NCI-H1048 (cell line): ENCODE measurements at regions not wholly inside any gene's neighbourhood (a gene's known extent, or its start where the extent isn't known, plus 50 kb on each side); places are given as distances from the start of the nearest gene placed in this dataset.
"Not testable (repeated sequence)": the region's sequence is repeated elsewhere in the genome, so short reads cannot be mapped to it uniquely, and the experiment has no call there.

Experiments
- DNase-seq: peaks from one replicate; lab custom pipeline; 2025; lab: John Stamatoyannopoulos, UW

DNA sequence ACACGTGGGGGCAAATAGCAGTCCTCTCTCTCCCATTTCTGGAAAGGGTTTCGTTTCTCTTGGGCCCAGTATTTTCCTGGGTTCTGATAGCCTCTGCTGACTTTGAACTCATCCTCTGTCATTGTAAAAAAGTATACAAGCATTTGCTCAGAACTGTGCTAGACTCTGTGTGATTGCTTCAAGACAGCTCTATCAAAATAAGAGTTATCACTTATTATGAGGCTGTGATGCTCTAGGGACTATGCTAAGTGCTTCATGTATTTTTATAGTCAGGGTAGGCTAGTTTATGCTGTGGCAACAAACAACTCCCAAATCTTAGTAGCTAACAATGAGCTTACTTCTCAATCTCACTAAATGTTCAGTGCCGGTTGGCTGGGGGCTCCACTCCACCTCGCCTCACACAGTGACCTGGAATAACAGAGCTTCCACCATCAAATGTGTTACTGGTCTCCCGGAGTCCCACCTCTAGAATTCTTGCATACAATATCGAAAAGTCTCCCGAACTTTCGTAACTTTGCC is 110.8 kb upstream of the CDC42EP3 start:
- DNase-seq: no peak

DNA sequence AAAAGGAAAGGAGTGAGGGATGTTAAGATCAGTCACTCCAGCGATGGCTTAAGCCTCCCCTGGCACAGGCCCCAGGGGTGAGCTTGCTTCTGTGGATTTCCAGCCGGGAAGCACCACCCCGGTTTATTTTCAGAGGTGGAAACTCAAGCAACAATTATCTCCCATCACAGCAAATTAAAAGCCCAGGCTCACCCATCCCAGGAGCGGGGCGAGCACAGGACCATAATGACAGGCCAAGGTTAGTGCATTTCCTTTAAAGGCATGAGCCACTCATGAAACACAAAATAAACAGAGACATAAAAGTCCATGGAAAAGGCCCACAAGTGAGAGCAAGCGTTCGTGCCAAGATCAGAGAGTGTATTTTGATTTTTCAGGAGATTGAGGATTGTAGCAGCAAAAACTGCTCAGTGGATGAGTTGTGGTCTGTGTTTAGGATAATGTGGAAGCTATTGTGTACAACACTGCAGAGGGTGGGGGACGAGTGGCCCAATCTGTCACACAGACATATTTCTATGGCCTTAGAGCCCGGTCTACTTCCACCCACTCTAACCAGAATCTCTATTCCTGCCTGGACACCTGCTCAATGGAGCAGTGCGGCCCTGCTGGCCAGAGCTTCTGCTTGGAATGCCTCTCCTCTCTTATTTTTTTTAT is 111.4 kb upstream of the CDC42EP3 start:
- DNase-seq: no peak

DNA sequence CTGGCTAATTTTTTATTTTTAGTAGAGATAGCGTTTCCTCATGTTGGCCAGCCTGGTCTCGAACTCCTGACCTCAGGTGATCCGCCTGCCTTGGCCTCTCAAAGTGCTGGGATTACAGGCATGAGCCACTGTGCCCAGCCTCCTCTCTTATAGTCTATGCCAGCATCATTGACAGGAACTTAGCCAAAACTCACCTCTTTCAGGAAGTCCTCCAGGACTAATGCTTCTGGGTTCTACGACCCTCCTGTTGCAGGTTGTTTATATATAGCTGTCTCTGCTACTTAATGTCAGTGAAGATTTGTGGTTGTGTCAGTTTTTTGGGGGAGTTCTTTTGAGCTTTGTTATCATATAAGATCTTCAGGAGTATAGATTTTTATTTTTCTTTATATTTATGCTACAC is 112.1 kb upstream of the CDC42EP3 start:
- DNase-seq: no peak

DNA sequence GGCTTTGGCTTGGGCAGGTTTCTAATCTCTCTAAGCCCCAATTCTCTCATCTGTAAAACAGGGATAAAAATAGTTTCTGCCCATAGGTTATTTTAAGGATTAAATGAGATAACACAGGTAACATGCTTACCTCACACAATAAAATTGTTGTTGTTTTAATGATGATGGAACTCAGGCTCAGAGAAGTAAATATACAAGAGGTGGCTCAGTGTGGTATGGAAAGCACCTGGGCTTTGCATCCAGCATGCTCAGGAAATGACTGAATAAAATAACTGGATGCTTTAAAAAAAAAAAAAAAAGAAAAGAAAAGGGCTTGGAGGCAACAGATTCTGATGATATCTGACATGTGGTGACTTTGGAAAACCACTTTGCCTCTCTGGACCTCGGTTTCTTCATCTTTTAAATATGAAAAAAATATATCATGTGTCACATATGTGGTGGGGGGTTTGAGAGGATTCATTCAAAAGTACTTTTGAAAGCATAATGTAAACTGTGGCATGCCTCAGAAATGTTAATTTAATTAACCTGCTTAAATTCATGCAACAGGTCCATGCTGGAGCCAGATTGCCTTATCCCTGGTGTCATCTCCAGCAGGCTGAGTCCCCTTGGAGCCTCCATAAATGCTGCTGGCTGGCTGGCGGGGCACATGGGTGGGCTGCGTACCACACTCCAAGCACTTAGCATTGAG is 112.8 kb upstream of the CDC42EP3 start:
- DNase-seq: no peak

DNA sequence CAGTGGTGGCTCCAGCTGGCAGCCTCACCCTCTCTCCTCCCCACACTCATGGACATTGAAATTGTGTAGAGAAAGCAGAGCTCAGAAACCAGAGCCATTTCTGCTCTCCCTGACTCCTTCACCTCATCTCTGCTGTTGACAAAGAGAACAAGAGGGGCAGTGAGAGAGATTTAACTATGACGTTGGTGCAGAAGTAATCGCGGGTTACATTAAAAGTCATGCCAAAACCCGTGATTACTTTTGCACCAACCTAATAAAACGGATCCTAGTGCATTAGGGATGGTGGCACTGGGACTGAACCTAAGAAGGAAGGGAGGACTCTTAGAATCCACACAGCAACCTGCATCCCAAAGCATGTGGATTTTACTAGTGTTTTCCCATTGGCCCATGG is 113.3 kb upstream of the CDC42EP3 start:
- no peak for DNase-seq

DNA sequence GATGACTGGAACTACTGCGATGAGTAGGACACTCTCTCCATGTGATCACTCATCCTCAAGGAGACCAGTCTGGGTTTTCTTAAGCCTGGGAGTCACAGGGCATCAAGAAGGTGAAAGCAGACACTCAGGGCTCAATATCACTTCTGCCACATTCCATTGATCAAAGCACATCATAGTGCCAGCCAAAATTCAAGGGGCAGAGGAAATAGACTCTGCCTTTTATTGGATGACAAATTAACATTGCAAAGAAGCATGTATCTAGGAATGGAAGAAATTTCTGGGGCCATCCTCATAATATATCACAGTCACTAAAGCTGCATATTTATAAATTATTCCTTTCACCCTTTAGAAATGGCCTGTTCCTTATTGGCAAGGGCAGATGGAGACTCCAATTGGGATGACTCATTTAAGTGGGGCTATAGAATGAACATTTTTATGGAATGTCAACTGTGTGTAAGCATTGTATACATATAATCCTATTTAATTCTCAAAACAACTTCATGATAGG is 114.8 kb upstream of the CDC42EP3 start:
- no peak for DNase-seq

DNA sequence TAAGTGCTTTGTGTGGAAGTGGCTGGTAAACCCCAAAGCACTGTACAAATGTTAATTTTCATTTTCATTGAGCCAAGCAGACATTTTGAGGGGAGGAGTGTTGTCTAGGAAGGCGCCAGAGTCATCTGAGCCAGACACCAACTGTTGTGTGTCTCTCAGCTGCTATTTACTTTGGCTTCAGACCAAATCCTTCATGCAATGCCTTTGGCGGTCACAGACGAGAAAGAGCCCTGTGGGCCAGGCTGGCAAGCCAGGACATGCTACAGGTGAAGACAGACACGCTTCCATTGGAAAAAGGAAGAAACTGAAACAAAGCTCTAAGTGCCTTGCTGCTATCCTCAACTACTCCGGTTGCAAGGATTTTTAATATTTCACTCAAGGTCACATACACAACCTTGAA is 115.4 kb upstream of the CDC42EP3 start:
- DNase-seq: no peak

DNA sequence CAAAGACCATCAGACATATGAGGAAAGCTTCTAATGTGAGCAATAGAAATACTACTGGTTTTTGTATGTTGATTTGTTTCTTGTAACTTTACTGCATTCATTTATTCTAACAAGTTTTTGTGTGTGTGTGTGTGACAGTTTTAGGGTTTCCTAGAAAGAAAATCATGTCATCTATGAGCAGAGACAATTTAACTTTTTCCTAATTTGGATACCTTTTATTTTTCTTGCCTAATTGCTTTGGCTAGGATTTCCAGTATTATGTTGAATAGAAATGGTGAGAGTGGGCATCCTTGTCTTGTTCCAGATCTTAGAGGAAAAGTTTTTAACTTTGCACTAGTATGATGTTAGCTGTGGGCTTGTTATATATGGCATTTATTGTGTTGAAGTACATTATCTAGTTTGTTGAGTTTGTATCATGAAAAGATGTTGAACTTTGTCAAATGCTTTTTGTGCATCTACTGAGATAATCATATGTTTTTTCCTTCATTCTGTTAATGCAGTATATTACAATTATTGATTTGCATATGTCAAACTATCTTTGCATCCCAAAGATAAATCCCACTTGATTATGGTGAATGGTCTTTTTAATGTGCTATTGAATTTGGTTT is 117.3 kb upstream of the CDC42EP3 start:
- DNase-seq: no peak

DNA sequence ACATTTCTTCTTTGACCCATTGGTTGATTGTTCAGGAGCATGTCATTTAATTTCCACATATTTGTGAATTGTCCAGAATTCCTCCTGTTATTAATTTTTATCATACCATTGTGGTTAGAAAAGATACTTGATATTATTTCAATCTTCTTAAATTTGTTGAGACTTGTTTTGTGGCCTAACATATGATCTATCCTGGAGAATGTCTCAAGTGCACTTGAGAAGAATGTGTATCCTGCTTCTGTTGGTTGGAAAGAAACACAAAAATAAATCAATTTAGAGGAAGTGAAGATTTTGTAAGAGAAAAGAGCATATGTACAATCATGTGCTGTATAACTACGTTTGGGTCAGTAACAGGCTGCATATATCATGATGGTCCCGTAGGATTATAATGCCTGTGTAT is 118.6 kb upstream of the CDC42EP3 start:
- DNase-seq: no peak

DNA sequence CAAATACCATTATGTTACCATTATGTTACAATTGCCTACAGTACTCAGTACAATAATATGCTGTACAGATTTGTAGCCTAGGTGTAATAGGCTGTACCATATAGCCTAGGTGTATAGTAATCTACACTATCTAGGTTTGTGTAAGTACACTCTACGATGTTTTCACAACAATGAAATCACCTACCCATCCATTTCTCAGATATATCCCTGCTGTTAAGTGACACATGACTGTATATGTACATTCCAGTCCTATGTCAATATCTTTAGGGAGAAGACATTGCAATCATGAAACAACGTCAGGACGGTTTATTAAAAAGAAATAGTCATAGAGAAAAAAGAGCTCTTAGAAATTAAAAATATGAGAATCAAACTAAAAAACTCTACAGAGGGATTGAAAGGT is 119.0 kb upstream of the CDC42EP3 start:
- no peak for DNase-seq

DNA sequence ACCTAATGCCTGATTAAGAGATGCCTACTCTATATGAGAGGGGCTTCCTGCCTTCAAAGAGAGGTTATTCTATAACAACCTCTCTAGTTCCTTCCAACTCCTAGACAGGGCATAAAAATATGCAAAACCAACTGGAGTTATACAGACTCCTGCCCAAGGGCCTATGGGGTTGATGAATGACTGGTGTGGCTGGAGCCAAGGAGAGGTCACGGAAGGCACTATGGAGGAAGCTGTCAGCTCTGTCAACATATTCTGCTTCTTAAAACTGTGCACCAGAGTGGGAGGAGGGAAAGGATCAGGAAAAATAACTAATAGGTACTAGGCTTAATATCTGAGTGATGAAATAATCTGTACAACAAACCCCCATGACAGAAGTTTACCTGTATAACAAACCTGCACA is 120.9 kb upstream of the CDC42EP3 start:
- DNase-seq: no peak

DNA sequence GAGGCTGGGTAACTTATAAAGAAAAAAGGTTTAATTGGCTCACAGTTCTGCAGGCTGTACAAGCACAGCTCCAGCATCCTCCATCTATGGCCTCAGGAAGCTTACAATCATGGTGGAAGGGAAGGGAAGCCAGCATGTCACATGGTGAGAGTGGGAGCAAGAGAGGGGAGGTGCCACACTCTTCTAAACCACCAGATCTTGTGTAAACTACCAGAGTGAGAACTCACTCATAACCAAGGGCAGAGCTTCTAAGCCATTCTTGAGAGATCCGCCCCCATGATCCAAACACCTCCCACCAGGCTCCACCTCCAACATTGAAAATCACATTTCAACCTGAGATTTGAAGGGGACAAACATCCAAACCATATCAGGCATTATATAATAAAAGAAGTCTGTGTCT is 121.6 kb upstream of the CDC42EP3 start:
- no peak for DNase-seq

DNA sequence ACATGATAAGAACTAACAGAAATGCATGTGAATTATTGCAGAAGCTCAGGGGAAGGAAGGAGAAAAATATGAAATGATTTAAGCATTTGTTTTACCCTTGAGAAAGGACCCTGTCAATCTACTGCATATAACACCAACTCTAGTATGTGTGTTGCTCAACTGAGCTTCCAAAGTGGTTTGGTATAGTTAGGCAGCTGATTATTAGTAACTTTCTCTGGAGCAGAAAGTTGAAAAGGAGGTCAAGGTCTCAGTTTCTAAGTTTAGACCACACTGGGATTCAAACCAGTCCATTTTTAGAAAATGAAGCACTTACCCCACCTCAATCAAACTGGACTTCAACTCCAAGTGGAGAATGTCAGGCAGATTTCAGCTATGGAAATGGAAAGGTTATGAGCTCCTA is 123.3 kb upstream of the CDC42EP3 start:
- DNase-seq: no peak

DNA sequence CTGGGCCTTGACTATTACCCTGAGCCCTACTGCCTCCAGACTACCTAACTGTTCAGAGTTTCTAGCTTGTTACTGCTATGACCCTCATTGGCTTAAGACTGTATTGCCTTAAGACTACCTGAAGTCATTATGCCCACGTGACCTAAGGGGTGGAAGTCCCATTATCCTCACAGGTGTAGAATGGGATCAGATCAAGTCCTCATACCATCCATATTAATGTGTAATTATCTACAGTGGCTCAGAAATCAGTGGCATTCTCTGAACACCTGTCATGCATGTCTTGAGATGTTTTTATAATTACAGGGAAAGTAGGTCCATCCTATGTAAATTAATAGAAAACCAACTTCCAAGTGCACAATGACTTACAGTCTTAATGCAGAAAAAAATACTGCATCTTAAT is 124.0 kb upstream of the CDC42EP3 start:
- no peak for DNase-seq

DNA sequence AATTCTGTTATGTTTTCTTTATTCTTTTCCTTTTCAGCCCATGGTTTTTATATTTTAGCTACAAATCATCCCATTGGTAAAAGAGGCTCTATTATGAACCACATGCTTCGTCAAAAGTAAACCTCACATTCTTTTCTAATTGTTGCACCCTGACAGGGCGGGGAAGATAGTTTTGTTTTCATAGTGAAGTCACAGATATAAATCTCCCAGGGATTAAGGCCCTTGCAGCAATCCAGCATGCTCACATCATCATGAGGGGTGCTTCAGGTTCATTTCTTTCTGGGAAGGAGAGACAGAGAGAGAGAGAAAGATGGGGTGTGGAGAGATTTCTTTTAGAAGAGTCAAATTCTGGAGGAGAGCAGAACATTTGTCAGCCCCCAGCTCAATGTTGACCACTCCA is 124.5 kb upstream of the CDC42EP3 start:
- peak; percentile 1 for DNase-seq

DNA sequence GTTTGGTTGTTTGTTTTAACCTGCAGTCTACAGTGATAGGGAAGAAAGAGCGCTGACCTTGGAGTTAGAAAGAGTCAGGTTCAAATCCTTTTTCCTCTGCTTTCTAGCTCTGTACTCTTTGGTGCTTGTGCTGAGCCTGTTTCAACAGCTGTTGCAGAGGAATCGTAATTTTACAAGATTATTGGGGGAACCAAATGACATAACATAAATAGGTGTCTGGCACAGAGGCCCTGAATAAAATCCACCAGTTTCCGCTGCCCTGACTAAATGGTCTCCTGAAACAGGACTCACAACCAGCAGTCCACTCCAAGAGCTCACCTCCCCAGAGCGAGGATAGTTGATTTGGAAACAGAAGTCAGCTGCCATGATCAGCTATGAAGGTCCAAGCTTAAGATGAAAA is 125.0 kb upstream of the CDC42EP3 start:
- no peak for DNase-seq

DNA sequence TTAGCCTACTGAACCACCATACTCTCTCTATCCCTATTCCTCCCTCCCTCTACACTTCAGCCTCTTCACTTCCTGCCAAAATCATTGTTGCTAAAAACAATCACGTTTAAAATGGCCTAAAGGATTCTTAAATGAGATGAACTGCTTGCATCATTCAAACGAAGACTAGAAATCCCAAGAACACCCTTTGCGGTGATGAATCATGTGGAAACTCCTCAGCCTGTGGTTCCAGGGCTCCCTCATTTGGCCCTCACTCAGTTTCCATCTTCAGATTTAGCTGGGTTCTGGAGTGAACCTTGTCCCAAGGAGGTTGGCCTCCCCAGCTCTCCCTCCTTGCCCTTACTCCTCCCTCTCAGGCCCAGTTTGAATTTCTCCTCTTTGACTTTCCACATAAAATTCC is 125.6 kb upstream of the CDC42EP3 start:
- no peak for DNase-seq

DNA sequence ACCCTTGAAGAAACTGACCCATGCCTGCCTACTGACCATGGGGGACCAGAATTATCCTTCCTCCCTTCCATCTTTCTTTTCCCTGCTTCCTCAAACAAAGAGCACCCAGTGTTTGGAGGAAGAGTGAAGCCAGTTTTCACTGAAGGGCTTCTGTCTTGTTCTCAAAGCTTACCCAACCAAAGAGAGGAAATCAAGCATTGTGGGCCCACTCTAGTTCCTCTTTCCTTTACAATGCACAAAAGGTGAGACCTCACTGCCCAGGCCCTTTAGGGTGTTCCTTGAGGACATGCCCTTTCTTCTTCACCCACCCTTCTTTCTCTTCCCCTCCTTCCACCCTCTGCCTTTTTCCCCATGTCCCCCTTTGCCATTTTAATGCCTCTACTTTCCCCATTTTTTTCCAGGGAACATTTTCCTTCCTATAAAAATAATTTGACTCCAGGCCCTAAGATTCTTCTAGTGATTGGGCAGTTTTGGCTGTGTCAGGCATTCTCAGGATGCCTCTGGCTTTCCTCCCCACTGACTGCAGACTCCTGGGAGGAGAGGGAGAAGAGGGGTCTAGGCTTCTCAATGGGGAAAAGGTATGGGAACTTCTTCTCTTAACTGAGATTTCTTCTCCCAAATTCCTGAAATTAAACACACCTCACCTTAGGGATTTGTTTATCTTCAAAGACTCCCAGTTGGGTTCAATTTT is 126.6 kb upstream of the RMDN2 start:
- no peak for DNase-seq

DNA sequence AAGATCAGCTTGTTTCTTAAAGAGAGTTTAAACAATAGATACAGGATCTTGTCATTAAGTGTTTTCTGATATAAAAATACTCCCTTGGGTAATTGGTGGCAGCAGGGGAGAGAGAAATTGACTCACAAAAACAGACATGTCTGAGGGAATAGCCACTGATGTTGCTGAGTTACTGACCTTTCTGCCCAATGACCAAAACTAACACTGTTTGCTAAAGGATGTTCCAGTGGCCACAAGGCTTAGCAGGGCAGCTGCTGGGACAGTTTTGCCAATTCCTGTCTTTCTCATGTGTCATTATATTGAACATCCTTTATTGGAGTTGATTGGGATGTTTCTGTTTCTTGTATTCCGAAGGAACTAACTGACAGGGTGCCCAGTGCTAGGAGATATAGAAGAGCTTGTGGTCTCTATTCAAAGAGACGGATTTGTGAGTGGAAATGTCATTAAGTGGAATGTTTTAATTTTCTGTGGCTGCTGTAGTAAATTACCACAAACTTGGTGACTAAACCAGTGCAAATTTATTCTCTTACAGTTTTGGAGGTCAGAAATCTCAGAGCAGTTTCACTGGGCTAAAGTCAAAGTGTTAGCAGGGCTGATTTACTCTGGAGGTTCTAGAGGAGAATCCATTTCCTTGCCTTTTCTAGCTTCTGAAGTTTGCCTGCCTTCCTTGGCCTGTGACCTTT is 124.8 kb upstream of the RMDN2 start:
- DNase-seq: no peak

DNA sequence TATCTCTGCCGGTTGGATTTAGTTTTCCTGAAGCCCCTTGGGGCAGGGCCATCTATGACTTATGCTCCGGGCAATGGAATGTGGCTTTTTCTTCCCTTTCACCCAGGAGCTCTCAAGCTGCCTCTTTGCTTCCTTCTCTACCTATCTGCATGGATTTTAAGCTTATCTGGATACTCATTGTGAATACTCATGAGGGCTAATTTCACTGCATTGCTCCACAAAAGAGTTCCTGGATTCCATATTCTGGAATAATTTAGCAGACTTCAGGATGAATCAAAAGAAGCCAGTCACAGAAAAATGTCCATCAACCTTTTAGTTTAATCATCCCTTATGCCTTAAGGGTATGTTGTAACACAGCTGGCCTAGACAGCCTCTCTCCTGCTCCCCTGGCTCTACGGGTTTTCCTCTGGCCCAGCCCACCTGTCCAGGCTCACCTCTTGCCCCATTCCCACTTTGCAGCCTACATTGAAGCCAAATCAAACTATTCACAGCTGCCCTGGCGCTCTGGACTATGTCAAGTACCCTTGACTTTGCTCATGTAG is 122.8 kb upstream of the RMDN2 start:
- no peak for DNase-seq

DNA sequence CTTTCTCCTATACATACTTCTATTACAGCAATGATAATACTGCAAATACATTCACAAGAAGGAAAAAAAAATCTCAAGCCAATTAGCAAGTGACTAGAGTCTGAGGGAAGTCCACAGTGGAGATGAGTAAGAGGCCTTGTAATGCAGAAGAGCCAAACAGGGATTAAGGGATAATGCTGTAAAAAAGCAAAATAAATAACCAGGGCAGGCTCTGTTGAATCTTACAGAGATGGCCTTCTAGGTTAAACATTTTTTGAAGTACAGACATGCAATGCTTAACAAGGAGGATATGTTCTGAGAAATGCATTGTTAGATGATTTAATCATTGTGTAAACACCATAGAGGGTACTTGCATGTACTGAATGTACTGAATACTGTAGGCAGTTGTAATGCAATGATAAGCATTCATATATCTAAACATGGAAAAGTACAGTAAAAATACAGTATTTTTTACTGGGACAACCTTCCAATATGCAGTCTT is 122.1 kb upstream of the RMDN2 start:
- no peak for DNase-seq

DNA sequence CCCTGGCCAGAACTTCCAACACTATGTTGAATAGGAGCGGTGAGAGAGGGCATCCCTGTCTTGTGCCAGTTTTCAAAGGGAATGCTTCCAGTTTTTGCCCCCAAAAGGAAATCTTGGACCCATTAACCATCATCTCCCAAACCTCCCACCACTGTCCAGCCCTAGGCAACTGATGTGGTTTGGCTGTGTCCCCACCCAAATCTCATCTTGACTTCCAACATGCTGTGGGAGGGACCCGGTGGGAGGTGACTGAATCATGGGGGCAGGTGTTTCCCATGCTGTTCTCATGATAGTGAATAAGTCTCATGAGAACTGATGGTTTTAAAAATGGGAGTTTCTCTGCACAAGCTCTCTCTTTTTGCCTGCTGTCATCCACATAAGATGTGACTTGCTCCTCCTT is 119.1 kb upstream of the RMDN2 start:
- not testable (repeated sequence) for DNase-seq
